ENCODE measurements at regions not wholly inside any gene's neighbourhood (a gene's known extent, or its start where the extent isn't known, plus 50 kb on each side); places are given as distances from the start of the nearest gene placed in this dataset.

DNA sequence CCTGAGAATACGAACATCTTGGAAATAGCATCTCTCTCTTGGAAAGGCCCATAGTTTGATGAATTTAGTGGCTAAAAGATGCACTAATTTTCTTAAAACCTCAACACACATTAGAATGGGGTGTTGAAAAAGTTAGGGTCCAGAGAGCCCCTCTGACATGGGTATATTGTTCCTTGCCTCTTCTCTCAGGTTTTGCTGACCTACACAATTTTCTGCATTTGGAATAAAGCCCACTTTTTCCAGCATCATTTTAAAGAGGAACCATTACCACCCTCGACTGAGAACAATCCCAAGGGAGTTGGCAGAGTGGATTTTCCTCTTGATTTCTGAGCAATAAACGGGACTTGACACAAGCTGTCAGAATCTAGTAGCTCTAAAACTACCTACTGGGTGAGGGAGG, 156.1 kb downstream of the PMP22 start:
- TF ChIP-seq, protein P1, sequence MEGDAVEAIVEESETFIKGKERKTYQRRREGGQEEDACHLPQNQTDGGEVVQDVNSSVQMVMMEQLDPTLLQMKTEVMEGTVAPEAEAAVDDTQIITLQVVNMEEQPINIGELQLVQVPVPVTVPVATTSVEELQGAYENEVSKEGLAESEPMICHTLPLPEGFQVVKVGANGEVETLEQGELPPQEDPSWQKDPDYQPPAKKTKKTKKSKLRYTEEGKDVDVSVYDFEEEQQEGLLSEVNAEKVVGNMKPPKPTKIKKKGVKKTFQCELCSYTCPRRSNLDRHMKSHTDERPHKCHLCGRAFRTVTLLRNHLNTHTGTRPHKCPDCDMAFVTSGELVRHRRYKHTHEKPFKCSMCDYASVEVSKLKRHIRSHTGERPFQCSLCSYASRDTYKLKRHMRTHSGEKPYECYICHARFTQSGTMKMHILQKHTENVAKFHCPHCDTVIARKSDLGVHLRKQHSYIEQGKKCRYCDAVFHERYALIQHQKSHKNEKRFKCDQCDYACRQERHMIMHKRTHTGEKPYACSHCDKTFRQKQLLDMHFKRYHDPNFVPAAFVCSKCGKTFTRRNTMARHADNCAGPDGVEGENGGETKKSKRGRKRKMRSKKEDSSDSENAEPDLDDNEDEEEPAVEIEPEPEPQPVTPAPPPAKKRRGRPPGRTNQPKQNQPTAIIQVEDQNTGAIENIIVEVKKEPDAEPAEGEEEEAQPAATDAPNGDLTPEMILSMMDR (IDR thresholded peaks at IDR 0.05), result no peak
- no peak for TF ChIP-seq POLR2A (IDR thresholded peaks at IDR 0.05)
